Neural cell (in vitro differentiated cells): ENCODE measurements at regions not wholly inside any gene's neighbourhood (a gene's known extent, or its start where the extent isn't known, plus 50 kb on each side); places are given as distances from the start of the nearest gene placed in this dataset.

ENCODE experiments used
- H2AFZ ChIP-seq: fragments of 200-600, 300-800 bp; sonication (generic), shearing (Covaris generic); 2 replicates; pipeline ENCODE4 v1.6.0; 2014; ENCODE audit warnings: low read depth, mild to moderate bottlenecking, antibody characterized with exemption, low read length, moderate library complexity
- H3F3A ChIP-seq: fragments of 200-600 bp; shearing (Covaris generic); 2 replicates; pipeline ENCODE4 v1.6.1; 2016; ENCODE audit warnings: mild to moderate bottlenecking, moderate library complexity, mixed read lengths, antibody characterized with exemption, low read length; ENCODE audit not compliant: insufficient read depth, poor library complexity, severe bottlenecking
- H3K27ac ChIP-seq: fragments of 200-600, 300-800 bp; sonication (generic), shearing (Covaris generic); 2 replicates; pipeline ENCODE4 v1.5.1; 2014; ENCODE audit warnings: mild to moderate bottlenecking, low read length, moderate library complexity
- H3K27me3 ChIP-seq: fragments of 300-800, 200-600 bp; sonication (generic), shearing (Covaris generic); 2 replicates; pipeline ENCODE4 v1.6.0; 2014; ENCODE audit warnings: mild to moderate bottlenecking, low read depth, low read length, moderate library complexity; ENCODE audit not compliant: insufficient read depth
- H3K36me3 ChIP-seq: fragments of 300-800, 200-600 bp; sonication (generic), shearing (Covaris generic); 2 replicates; pipeline ENCODE4 v1.5.1; 2014; ENCODE audit warnings: mild to moderate bottlenecking, antibody characterized with exemption, low read length, moderate library complexity; ENCODE audit not compliant: insufficient read depth
- H3K4me2 ChIP-seq: fragments of 300-800, 200-600 bp; sonication (generic), shearing (Covaris generic); 2 replicates; pipeline ENCODE4 v1.6.0; 2014; ENCODE audit warnings: mild to moderate bottlenecking, low read length
- H3K4me3 ChIP-seq: fragments of 300-800, 200-600 bp; sonication (generic), shearing (Covaris generic); 2 replicates; pipeline ENCODE4 v1.5.1; 2014; ENCODE audit warnings: mild to moderate bottlenecking, low read length, moderate library complexity
- H3K79me2 ChIP-seq: fragments of 200-600 bp; shearing (Covaris generic); replicated peaks from 2 replicates; pipeline ENCODE4 v1.6.0; 2014; ENCODE audit warnings: mild to moderate bottlenecking, low read length, moderate library complexity; ENCODE audit not compliant: insufficient read depth
- H3K9ac ChIP-seq: fragments of 300-800, 200-600 bp; sonication (generic), shearing (Covaris generic); 2 replicates; pipeline ENCODE4 v1.6.1; 2016; ENCODE audit warnings: mild to moderate bottlenecking, low read length, mixed read lengths
- H3K9me2 ChIP-seq: fragments of 200-600 bp; shearing (Covaris generic); 2 replicates; pipeline ENCODE4 v1.6.1; 2016; ENCODE audit warnings: mild to moderate bottlenecking, low read length, mixed read lengths; ENCODE audit not compliant: insufficient read depth
- H3K9me3 ChIP-seq: fragments of 200-600, 300-800 bp; sonication (generic), shearing (Covaris generic); 2 replicates; pipeline ENCODE4 v1.6.1; 2016; ENCODE audit warnings: mild to moderate bottlenecking, mixed run types, low read length, moderate library complexity, mixed read lengths
- H4K20me1 ChIP-seq: fragments of 200-600 bp; shearing (Covaris generic); 2 replicates; pipeline ENCODE4 v1.6.1; 2016; ENCODE audit warnings: mild to moderate bottlenecking, mixed run types; ENCODE audit not compliant: insufficient read depth
- EP300 ChIP-seq: fragments of 450-650 bp; conservative IDR thresholded peaks from 2 replicates; pipeline ENCODE4 v1.6.1; 2014; ENCODE audit warnings: antibody characterized with exemption, mild to moderate bottlenecking, moderate library complexity; ENCODE audit not compliant: poor library complexity, severe bottlenecking
- EZH2 ChIP-seq: fragments of 200-600, 300-800 bp; shearing (Covaris generic), sonication (generic); IDR thresholded peaks from 2 replicates; pipeline ENCODE4 v1.6.1; 2014; ENCODE audit warnings: antibody characterized with exemption, low read length, borderline replicate concordance, mild to moderate bottlenecking; ENCODE audit not compliant: insufficient read depth, poor library complexity, severe bottlenecking
- MXI1 ChIP-seq: fragments of 450-650 bp; conservative IDR thresholded peaks from 2 replicates; pipeline ENCODE4 v1.6.1; 2014; ENCODE audit warnings: antibody characterized with exemption, mild to moderate bottlenecking; ENCODE audit not compliant: poor library complexity, severe bottlenecking
- POLR2AphosphoS5 ChIP-seq: IDR thresholded peaks from 2 replicates; pipeline ENCODE4 v1.6.1; 2012
- RAD21 ChIP-seq: fragments of 450-650 bp; conservative IDR thresholded peaks from 2 replicates; pipeline ENCODE4 v1.6.1; 2014; ENCODE audit warnings: antibody characterized with exemption, mild to moderate bottlenecking, moderate library complexity
- SMC3 ChIP-seq: fragments of 450-650 bp; conservative IDR thresholded peaks from 2 replicates; pipeline ENCODE4 v1.6.1; 2014; ENCODE audit warnings: antibody characterized with exemption, mild to moderate bottlenecking, moderate library complexity; ENCODE audit not compliant: poor library complexity
- TAF1 ChIP-seq: IDR thresholded peaks from 2 replicates; pipeline ENCODE4 v1.6.1; 2012; ENCODE audit warnings: low read depth
- TF ChIP-seq, protein P1 (sequence below): fragments of 450-650 bp; IDR thresholded peaks from 2 replicates; pipeline ENCODE4 v1.5.1; 2014; ENCODE audit warnings: antibody characterized with exemption, mild to moderate bottlenecking, moderate library complexity; ENCODE audit not compliant: poor library complexity, severe bottlenecking
- TF ChIP-seq, protein P2 (sequence below): IDR thresholded peaks from 2 replicates; pipeline ENCODE4 v1.6.1; 2012; ENCODE audit warnings: borderline replicate concordance

DNA sequence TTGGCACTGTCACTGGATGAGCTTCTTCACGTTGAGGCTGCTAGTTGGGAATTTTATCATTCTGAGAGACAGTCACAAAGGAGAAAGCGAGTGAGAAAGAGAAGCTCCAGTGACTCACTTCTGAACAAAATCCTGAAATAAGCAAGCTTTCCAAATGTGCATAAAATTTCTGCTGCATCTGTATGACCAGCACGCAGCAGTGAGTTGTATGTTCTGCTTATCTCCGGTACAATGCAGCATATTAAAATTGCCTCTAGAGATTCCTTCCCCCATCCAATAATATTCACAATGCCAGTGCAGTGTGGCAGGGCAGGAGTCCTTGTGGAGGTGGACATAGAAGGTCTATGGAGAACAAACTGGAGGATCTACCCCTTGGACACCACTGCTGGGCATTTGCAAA lies 290.5 kb downstream of the ADGB start:
- Histone ChIP-seq H3K27me3 (no peaks in the 10 kb centered on the region), H4K20me1 (no peaks in the 10 kb centered on the region), H3K9me3 (no peaks in the 10 kb centered on the region), H3K9me2 (no peaks in the 10 kb centered on the region), H2AFZ (no peak overlapping the region), H3K9ac (no peak overlapping the region), H3K36me3 (no peaks in the 10 kb centered on the region), H3K4me3 (no peak overlapping the region), H3K27ac (no peak overlapping the region), H3K4me2 (no peak overlapping the region), H3F3A (no peaks in the 10 kb centered on the region), H3K79me2 (no peaks in the 10 kb centered on the region)
- TF ChIP-seq SMC3 (no peak), POLR2AphosphoS5 (no peak), TAF1 (no peak), EZH2 (no peak), RAD21 (no peak), EP300 (no peak)

DNA sequence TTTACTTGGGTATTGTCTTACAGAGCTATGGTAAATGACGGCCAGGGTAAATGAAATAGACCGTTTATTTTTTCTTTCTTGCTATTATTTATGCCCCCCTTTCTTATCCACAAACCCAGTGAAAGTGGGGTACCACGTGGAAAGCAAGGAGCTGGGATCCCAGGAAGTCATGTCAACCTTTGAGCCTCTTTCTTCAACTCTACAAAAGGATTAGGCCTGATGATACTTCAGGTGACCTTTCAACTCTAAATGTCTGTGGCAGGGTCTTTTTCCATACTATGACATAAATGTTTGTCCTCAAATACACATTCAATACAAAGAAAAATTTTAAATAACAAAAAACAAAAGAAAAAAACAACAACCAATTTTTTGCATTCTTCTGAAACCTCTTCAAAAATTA lies 291.4 kb downstream of the ADGB start:
- no peak overlapping the region for H2AFZ ChIP-seq
- no peaks in the 10 kb centered on the region for H3K36me3 ChIP-seq
- H3K4me3 ChIP-seq: no peak overlapping the region
- H3K27me3 ChIP-seq: no peaks in the 10 kb centered on the region
- H3K9me2 ChIP-seq: no peaks in the 10 kb centered on the region
- TF ChIP-seq EZH2 (no peak), MXI1 (no peak), POLR2AphosphoS5 (no peak), RAD21 (no peak), SMC3 (no peak), TAF1 (no peak)
- TF ChIP-seq, protein P1, sequence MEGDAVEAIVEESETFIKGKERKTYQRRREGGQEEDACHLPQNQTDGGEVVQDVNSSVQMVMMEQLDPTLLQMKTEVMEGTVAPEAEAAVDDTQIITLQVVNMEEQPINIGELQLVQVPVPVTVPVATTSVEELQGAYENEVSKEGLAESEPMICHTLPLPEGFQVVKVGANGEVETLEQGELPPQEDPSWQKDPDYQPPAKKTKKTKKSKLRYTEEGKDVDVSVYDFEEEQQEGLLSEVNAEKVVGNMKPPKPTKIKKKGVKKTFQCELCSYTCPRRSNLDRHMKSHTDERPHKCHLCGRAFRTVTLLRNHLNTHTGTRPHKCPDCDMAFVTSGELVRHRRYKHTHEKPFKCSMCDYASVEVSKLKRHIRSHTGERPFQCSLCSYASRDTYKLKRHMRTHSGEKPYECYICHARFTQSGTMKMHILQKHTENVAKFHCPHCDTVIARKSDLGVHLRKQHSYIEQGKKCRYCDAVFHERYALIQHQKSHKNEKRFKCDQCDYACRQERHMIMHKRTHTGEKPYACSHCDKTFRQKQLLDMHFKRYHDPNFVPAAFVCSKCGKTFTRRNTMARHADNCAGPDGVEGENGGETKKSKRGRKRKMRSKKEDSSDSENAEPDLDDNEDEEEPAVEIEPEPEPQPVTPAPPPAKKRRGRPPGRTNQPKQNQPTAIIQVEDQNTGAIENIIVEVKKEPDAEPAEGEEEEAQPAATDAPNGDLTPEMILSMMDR: no peak
- TF ChIP-seq, protein P2, sequence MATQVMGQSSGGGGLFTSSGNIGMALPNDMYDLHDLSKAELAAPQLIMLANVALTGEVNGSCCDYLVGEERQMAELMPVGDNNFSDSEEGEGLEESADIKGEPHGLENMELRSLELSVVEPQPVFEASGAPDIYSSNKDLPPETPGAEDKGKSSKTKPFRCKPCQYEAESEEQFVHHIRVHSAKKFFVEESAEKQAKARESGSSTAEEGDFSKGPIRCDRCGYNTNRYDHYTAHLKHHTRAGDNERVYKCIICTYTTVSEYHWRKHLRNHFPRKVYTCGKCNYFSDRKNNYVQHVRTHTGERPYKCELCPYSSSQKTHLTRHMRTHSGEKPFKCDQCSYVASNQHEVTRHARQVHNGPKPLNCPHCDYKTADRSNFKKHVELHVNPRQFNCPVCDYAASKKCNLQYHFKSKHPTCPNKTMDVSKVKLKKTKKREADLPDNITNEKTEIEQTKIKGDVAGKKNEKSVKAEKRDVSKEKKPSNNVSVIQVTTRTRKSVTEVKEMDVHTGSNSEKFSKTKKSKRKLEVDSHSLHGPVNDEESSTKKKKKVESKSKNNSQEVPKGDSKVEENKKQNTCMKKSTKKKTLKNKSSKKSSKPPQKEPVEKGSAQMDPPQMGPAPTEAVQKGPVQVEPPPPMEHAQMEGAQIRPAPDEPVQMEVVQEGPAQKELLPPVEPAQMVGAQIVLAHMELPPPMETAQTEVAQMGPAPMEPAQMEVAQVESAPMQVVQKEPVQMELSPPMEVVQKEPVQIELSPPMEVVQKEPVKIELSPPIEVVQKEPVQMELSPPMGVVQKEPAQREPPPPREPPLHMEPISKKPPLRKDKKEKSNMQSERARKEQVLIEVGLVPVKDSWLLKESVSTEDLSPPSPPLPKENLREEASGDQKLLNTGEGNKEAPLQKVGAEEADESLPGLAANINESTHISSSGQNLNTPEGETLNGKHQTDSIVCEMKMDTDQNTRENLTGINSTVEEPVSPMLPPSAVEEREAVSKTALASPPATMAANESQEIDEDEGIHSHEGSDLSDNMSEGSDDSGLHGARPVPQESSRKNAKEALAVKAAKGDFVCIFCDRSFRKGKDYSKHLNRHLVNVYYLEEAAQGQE: no peak
- no peak overlapping the region for H3K27ac ChIP-seq
- H3F3A ChIP-seq: no peaks in the 10 kb centered on the region
- H4K20me1 ChIP-seq: no peaks in the 10 kb centered on the region
- H3K9me3 ChIP-seq: no peaks in the 10 kb centered on the region
- H3K9ac ChIP-seq: no peak overlapping the region
- H3K4me2 ChIP-seq: no peak overlapping the region
- H3K79me2 ChIP-seq: no peaks in the 10 kb centered on the region
